Ovary (tissue), 7 donors: ENCODE measurements at regions not wholly inside any gene's neighbourhood (a gene's known extent, or its start where the extent isn't known, plus 50 kb on each side); places are given as distances from the start of the nearest gene placed in this dataset.
"Not testable (repeated sequence)": the region's sequence is repeated elsewhere in the genome, so short reads cannot be mapped to it uniquely, and the experiment has no call there.

ENCODE experiments used
- DNase-seq, 5 donors: peaks; one replicate each; pipeline ENCODE4 v3.0.0-alpha.2; 2019 to 2020
- H3K27ac ChIP-seq, 2 donors: fragments of 200-600 bp; one replicate each; pipeline versions ENCODE4 v1.5.1 to v1.8.0; 2019 to 2022
- H3K27me3 ChIP-seq: fragments of 200-600 bp; one replicate; pipeline ENCODE4 v1.8.0; 2022
- H3K36me3 ChIP-seq: fragments of 200-600 bp; sonication (generic); one replicate; pipeline ENCODE4 v1.5.1; 2019
- H3K4me1 ChIP-seq: one replicate; pipeline ENCODE4 v1.8.1; 2013; ENCODE audit warnings: mild to moderate bottlenecking, moderate library complexity; ENCODE audit not compliant: insufficient read depth
- H3K4me3 ChIP-seq: fragments of 200-600 bp; sonication (generic); one replicate; pipeline ENCODE4 v1.5.1; 2017
- H3K9me3 ChIP-seq, 2 donors: fragments of 200-600 bp in 1 of 2; sonication (generic) in 1 of 2; one replicate each; pipeline versions ENCODE4 v1.5.1 to v1.8.1; 2013 to 2019; ENCODE audit warnings: mild to moderate bottlenecking in 1 of 2, moderate library complexity in 1 of 2
- CTCF ChIP-seq, 3 donors: fragments of 450-650 bp in 2 of 3; fragments of 200-600 bp in 1 of 3; IDR thresholded peaks; one replicate each; pipeline versions ENCODE4 v1.5.1 to v1.8.0; 2016 to 2022; ENCODE audit warnings: antibody characterized with exemption in 3 of 3, mild to moderate bottlenecking in 1 of 3
- EP300 ChIP-seq: sonication (generic); formaldehyde crosslinking; IDR thresholded peaks from one replicate; pipeline ENCODE4 v1.6.1; 2017; ENCODE audit warnings: antibody characterized with exemption
- POLR2A ChIP-seq: fragments of 450-650 bp; IDR thresholded peaks from one replicate; pipeline ENCODE4 v1.6.1; 2017; ENCODE audit warnings: antibody characterized with exemption, mild to moderate bottlenecking, moderate library complexity
- WGBS, 3 donors: extraction: QIAGEN DNeasy Blood & Tissue Kit in 1 of 3; methylation state at CpG; one replicate each; pipeline versions ENCODE4 v1.1.5 to v1.1.7; 2013 to 2017; 5-methylcytosine and 5-hydroxymethylcytosine counted together
- intact Hi-C, 4 donors: fragments of 100-400 bp; cut with DNase I; formaldehyde crosslinking; loops; one replicate each; pipeline versions ENCODE4 v1.11.0 to v1.15.1; 2022 to 2023
- donor health status: DM: no; HTN: no; CAD: no; lungs with moderate emphysema.
- donor health status: DM: no; HTN: no; CAD: no.
- donor health status: Bipolar disorder and iron deficiency.
- donor health status: DM: no; HTN: no; CAD: no.
- donor health status: DM: yes; HTN: yes; CAD: no.

GRCh38 chr2:190150413-190150812 lies 87.9 kb upstream of the MSTN start:
- no peak for TF ChIP-seq CTCF (IDR thresholded peaks at IDR 0.05)
- no peaks in the 10 kb centered on the region for H3K4me1 ChIP-seq
- H3K36me3 ChIP-seq = no peaks in the 10 kb centered on the region
- whole genome bisulfite sequencing, 3 donors = 81 to 83% (median 82%) methylated on average over 3 of the region's 3 CpGs
- no peaks in the 10 kb centered on the region for H3K9me3 ChIP-seq
- no peak for DNase-seq
- no peaks in the 10 kb centered on the region for H3K27me3 ChIP-seq
- no peak overlapping the region for H3K27ac ChIP-seq
- no peak overlapping the region for H3K4me3 ChIP-seq
- intact Hi-C loops = no loop called here

- Histone ChIP-seq H3K9me3 (no peaks in the 10 kb centered on the region), H3K27ac (no peak overlapping the region), H3K4me3 (no peak overlapping the region), H3K36me3 (no peaks in the 10 kb centered on the region), H3K4me1 (no peaks in the 10 kb centered on the region), H3K27me3 (no peaks in the 10 kb centered on the region)
- intact Hi-C loops = no loop called here
- no peak for TF ChIP-seq EP300
- no peak for TF ChIP-seq CTCF (IDR thresholded peaks at IDR 0.05)
- no peak for TF ChIP-seq POLR2A
- no peak for DNase-seq
- WGBS, 3 donors = 53 to 57% (median 54%) methylated on average over 6 of the region's 6 CpGs
Observed at GRCh38 chr2:190149908-190150307, 87.4 kb upstream of the MSTN start.

GRCh38 chr2:190149200-190149599 lies 86.7 kb upstream of the MSTN start:
- DNase-seq = no peak
- Histone ChIP-seq H3K9me3 (no peaks in the 10 kb centered on the region), H3K27me3 (no peaks in the 10 kb centered on the region), H3K4me3 (no peak overlapping the region), H3K27ac (no peak overlapping the region), H3K36me3 (no peaks in the 10 kb centered on the region), H3K4me1 (no peaks in the 10 kb centered on the region)
- intact Hi-C loops = no loop called here
- 91 to 97% (median 91%) methylated on average over 4 of the region's 4 CpGs for WGBS, 3 donors
- TF ChIP-seq POLR2A (no peak), EP300 (no peak), CTCF (IDR thresholded peaks at IDR 0.05) (no peak)

GRCh38 chr2:190146109-190146508 lies 83.6 kb upstream of the MSTN start:
- H3K4me3 ChIP-seq, H3K27me3 ChIP-seq, H3K27ac ChIP-seq, H3K36me3 ChIP-seq, H3K9me3 ChIP-seq, H3K4me1 ChIP-seq, DNase-seq, intact Hi-C loops: not testable (repeated sequence)
- WGBS, 3 donors = 89 to 94% (median 91%) methylated on average over 5 of the region's 5 CpGs

GRCh38 chr2:190140474-190140873 lies 77.9 kb upstream of the MSTN start:
- DNase-seq, H3K36me3 ChIP-seq, H3K27me3 ChIP-seq, H3K9me3 ChIP-seq, H3K27ac ChIP-seq, H3K4me3 ChIP-seq, intact Hi-C loops, H3K4me1 ChIP-seq: not testable (repeated sequence)
- 96 to 98% (median 98%) methylated on average over 2 of the region's 2 CpGs for WGBS, 3 donors

- no peak for DNase-seq
- no peak overlapping the region for H3K27ac ChIP-seq
- no peaks in the 10 kb centered on the region for H3K4me1 ChIP-seq
- H3K36me3 ChIP-seq = no peaks in the 10 kb centered on the region
- H3K4me3 ChIP-seq = no peak overlapping the region
- intact Hi-C loops = no loop called here
- H3K9me3 ChIP-seq = no peaks in the 10 kb centered on the region
- no peak for TF ChIP-seq EP300
- no peak for TF ChIP-seq POLR2A
- TF ChIP-seq CTCF (IDR thresholded peaks at IDR 0.05) = no peak
- WGBS, 3 donors = 93 to 100% (median 100%) methylated on average over 1 of the region's 1 CpG
- H3K27me3 ChIP-seq = no peaks in the 10 kb centered on the region
Observed at GRCh38 chr2:190139371-190139770, 76.8 kb upstream of the MSTN start.
